NCI-H128 (cell line): ENCODE measurements at regions not wholly inside any gene's neighbourhood (a gene's known extent, or its start where the extent isn't known, plus 50 kb on each side); places are given as distances from the start of the nearest gene placed in this dataset.

Experiments
- DNase-seq: peaks from one replicate; lab custom pipeline; 2025; ENCODE audit not compliant: unreplicated experiment; lab: John Stamatoyannopoulos, UW

DNA sequence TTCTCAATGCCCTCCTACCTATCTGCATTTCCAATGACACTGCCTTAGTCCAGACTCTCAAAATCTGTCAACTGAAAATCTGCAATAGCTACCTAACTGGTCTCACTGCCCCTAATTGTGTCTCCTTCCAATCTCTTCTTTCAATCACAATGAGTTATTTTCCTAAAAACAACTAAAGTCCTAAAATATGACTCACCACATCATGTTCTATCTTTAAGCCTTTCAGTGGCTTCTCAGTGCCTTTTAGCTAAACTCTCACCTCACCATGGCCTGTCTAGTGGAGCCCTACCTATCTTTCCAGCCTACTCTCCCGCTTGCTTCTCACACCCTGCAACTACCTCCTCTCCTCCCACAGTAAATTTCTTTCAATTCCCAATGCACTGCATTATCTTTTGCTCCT is 220.9 kb upstream of the PKDCC start:
- no peak for DNase-seq

- no peak for DNase-seq
These were observed 220.4 kb upstream of the PKDCC start for GRCh38 chr2:41827354-41827971.

DNA sequence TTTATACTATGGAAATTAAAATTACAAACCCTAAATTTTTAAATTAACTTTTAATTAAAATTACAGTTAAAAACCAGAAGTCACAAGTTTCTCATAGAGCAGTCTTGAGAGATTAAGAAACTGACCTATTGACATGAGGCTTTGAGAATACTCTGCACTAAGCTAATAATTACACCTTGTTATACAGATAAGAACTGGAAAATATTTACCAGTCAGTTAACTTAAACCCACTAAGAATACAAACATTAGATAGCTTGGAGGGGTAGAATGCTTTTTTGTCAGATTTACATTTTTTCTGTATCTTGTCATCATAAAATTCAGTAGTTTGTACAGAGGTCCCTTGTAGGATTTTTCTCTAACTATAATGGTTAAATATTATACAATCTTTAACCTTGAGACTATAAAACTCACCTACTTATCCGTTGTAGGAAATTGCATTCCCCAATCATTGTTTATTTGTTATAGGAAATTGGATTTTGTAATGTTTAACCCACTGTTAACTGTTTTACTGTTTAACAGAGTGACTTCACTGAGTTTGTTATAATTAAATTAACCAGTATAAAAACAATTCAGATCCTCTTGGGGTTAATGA is 219.7 kb upstream of the PKDCC start:
- DNase-seq = no peak

DNA sequence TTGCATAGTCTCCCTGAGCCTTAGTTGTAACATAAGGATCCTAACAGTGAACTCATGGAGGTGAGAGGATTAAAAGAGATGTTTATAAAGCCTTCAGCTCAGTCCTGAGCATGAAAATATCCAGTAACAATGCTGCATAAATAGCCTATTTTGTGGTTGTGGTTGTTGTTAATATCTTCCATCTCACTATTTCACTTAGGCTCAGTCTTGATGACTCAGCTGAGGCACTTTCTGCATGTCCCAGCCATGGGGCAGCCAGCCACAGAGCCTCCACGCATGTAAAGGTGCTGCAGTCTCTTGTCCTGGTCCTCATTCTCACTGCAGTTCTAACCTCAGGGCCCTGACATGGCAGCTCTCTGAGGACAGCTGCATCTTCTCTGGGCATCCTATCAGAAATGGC is 218.8 kb upstream of the PKDCC start:
- DNase-seq = no peak

- DNase-seq = no peak
These were observed 217.2 kb upstream of the PKDCC start for GRCh38 chr2:41830600-41830999.

DNA sequence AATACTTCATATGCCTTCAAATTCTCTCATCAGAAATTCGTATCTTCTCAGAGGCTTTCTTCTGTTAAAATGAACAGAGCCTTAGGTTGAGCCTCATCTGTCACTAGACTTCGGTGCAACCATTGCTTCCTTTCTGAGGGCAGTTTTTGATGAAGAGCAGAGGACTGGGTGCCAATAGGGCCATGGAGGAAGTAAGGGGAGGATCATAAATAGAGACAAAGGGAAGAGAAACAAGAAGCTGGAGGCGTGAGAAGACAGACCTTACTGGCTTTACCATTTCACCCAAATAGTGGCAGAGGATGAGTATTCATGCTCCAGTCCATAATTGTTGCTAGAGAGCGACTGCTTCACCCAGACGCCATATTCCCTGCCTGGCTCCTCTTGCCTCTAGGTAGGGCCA is 215.6 kb upstream of the PKDCC start:
- DNase-seq = no peak

DNA sequence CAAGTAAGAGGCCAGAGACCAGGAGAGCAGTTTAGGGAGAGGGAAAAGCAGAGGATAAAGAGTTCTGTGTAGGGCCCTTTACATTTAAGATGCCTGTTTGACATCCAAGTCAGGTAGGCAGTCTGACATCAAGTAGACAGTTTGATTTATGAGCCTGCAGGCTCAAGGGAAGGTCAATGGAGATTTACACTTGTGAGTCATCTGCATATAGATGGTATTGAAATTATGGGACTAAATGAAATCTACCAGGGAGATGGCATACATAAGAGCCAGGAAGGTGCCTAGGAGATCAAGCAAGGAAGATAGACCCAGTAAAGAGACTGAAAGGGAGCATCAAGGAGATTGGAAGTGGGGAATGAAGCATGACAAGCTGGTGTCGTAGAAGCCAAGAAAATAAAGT is 212.4 kb upstream of the PKDCC start:
- no peak for DNase-seq

DNA sequence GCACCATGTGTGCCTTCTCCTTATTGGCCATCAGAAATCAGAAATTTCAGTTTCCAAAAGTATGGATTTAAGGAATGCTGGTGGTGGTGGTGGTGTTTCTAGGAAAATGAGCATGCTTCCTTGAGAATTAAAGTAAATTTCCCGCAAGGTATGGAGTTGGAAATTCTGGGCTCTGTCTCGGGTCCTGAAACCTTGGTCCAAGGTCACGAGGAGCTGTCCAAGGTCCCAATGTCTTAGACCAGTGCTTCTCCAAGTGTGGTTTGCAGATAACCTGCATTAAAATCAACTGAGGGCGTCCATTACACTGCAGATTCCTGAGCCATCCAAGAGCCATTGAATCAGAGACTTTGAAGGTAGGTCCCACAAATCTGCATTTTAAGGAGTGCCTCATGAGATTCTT is 210.9 kb upstream of the PKDCC start:
- DNase-seq = no peak

DNA sequence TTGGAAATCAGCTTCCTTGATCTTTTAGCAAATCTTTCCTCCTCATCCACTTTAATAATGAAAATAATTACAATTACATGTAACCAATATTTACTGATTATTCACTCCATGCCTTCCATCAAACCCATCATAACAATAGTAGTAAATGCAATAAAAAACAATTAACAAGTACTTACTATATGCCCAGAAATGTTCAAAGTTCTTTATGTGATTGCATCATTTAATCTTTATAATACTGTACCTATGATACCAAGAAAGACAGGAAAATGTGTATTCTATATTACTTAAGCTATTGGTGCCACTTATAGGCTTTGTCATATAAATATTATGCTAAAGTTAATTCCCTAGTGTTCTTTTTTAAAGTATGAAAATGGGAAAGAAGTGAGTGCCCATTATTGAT is 210.2 kb upstream of the PKDCC start:
- DNase-seq = no peak

- peak; percentile 91 for DNase-seq
These were observed 206.9 kb upstream of the PKDCC start for GRCh38 chr2:41840702-41841551.

- no peak for DNase-seq
These were observed 200.9 kb upstream of the PKDCC start for GRCh38 chr2:41846962-41847361.

- no peak for DNase-seq
These were observed 199.9 kb upstream of the PKDCC start for GRCh38 chr2:41847744-41848441.

DNA sequence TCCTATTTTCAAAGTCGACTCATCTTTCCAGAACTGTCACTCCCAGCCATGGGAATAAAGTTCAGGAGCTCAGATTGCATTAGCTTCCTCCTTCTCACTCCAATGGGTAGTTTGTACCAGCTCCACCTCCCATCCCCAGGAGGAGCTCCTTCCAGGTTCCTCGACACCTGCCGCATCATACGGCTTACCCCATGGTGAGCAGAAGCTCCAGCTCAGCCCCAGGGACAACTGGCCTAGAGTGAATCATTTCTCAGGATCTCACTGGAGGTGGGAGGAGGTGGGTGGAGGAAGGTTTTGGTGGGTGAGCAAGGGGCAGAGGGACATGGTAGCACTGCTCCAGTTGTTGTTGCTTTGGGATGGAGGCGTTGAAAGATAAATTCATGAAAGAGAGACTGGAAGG is 196.3 kb upstream of the PKDCC start:
- no peak for DNase-seq

GRCh38 chr2:41853427-41854191 is 194.2 kb upstream of the PKDCC start:
- no peak for DNase-seq

- DNase-seq = no peak
These were observed 193.6 kb upstream of the PKDCC start for GRCh38 chr2:41854227-41854626.

DNA sequence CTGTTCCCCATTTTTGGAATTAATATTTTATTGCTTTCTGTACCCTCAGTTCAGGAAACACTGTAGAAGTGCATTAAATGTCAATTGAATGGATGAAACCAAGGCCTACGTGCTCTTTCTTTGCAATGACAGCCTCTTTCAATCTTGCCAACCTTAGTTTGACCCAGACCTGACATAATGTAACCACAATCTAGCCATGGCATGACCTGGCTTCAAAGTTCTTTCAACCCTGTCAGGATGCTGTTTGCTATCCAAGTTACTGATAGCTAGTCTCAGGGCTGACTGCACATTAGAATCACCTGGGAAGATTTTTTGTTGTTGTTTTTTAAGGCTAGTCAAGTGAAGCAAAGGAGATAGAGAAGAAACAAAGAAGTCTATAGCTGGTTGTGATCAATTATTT is 190.9 kb upstream of the PKDCC start:
- no peak for DNase-seq

- DNase-seq = no peak
These were observed 188.0 kb upstream of the PKDCC start for GRCh38 chr2:41859615-41860514.

- no peak for DNase-seq
These were observed 184.8 kb upstream of the PKDCC start for GRCh38 chr2:41863062-41863461.

DNA sequence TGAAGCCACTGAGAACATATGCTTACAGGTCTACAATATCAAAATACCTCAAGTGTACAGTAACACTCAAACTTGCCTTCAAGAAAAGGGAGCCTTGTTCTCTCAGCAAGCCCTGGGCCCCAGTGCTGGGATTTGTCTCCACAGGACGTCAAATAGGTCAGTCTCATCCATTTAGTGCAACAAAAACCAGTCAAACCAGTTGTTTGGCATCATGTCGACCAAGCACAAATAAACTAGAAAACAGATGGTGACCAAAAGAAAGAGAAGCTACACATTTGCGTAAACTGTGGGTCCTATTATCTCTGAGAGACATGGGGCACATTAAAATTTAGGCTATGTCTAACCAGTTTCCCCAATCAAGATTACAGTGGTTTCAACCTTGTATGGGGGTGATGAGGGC is 182.6 kb upstream of the PKDCC start:
- DNase-seq = no peak

- DNase-seq = no peak
These were observed 180.3 kb upstream of the PKDCC start for GRCh38 chr2:41867553-41867952.
